ENCODE measurements at regions not wholly inside any gene's neighbourhood (a gene's known extent, or its start where the extent isn't known, plus 50 kb on each side); places are given as distances from the start of the nearest gene placed in this dataset.

DNA sequence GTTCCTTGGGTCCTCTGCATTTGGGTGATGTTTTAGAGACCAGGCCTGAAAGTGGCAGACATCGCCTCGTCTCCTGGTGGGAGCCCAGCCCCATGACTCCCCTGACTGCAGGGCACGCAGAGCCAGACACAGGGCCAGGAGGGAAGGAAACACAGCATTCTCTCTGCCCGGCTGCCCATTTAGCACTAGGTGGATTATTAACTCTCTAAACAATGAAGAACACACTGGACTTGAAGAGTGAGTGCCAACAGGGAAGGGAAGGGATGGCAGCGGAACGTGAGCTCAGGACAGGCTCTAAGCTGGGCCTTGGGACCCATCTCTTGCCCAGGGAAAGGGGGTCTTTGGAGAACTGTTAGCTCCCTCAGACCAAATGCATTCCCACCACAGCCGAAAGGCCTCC lies 80.4 kb downstream of the TBXT start:
- TF ChIP-seq, protein P1, sequence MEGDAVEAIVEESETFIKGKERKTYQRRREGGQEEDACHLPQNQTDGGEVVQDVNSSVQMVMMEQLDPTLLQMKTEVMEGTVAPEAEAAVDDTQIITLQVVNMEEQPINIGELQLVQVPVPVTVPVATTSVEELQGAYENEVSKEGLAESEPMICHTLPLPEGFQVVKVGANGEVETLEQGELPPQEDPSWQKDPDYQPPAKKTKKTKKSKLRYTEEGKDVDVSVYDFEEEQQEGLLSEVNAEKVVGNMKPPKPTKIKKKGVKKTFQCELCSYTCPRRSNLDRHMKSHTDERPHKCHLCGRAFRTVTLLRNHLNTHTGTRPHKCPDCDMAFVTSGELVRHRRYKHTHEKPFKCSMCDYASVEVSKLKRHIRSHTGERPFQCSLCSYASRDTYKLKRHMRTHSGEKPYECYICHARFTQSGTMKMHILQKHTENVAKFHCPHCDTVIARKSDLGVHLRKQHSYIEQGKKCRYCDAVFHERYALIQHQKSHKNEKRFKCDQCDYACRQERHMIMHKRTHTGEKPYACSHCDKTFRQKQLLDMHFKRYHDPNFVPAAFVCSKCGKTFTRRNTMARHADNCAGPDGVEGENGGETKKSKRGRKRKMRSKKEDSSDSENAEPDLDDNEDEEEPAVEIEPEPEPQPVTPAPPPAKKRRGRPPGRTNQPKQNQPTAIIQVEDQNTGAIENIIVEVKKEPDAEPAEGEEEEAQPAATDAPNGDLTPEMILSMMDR (IDR thresholded peaks at IDR 0.05) = no peak
- TF ChIP-seq POLR2AphosphoS5 (IDR thresholded peaks at IDR 0.05) (no peak), POLR2A (IDR thresholded peaks at IDR 0.05; ENCODE audit: low read depth) (no peak), EP300 (IDR thresholded peaks at IDR 0.05) (no peak)

Data from esophagus muscularis mucosa (tissue), 4 donors.